ENCODE measurements at regions not wholly inside any gene's neighbourhood (a gene's known extent, or its start where the extent isn't known, plus 50 kb on each side); places are given as distances from the start of the nearest gene placed in this dataset.

DNA sequence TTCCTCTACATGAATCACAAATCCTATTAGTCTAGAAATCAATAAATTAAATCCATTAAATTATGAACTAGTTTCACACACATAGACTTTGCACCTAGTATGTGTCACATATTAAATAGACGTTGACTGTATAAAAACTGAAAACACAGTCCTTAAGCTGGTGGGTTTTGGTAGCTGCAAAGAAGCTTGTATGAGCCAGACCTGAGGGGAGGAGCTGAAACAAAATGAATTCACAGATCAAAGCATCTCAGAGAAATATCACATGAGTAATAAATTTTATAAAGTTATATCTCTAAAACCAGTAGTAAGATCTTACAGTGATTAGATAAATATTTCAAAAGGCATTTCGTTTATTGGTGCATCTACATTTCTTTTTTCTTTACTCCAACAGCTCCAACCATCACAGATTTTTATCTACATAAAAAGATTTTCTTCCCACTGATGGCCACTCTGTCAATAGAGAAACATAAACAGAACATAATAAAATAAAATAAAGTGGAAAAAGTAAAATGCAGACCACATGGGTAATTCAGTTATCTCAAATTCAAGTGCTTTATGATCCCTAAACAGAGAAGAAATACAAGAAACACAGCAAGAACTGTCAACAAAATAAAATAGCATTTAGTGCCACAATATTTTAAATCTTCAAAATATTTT is 420.0 kb upstream of the CYRIA start:
- in situ Hi-C loops (cut with HindIII; ENCODE audit: low pct_unique_long_range_greater_than_20kb, low sequenced_read_pairs): no loop called here

DNA sequence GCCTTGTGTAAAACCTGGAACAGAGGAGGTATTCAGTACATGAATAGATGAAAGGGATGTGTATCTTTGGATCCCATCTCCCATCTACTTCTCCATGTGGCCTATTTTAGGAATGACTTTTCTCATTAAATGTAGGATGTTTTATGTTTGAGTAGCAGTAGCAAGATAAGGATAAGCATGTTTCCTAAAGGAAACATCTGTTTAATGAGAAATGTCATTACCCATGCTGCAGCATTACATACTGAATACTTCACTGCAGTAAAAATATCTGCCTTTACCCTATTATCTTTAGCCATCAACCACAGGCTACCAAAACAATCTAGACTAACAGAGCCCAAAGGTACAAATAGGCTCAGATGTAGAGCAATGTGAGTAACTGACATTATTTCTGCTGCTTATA is 419.2 kb upstream of the CYRIA start:
- DNase-seq (ENCODE audit: low read depth, low spot score): no peak
- in situ Hi-C loops (cut with HindIII; ENCODE audit: low pct_unique_long_range_greater_than_20kb, low sequenced_read_pairs): no loop called here

More for the DNA sequence above, 420.0 kb upstream of the CYRIA start:
- no peak for DNase-seq (ENCODE audit: low read depth, low spot score)

DNA sequence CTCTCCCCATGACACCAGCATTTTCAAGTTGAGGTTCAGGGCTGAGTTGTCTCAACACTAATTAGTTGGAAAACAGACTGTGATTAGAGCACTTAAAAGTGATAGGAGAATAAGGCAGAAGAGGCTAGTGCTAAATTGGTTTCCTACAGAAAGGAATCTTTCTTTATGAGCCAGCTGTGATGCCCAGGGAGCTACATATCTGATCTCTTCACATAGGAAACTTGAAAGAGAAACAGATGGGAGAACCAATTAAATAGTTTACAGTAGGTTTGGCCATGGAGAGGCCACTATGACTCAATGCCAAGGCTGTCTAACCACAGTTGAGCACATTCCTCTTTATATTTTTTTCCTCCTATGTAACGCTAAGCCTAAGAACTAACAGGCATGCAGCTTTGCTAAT is 418.3 kb upstream of the CYRIA start:
- in situ Hi-C loops (cut with HindIII; ENCODE audit: low pct_unique_long_range_greater_than_20kb, low sequenced_read_pairs): no loop called here
- DNase-seq (ENCODE audit: low read depth, low spot score): no peak

DNA sequence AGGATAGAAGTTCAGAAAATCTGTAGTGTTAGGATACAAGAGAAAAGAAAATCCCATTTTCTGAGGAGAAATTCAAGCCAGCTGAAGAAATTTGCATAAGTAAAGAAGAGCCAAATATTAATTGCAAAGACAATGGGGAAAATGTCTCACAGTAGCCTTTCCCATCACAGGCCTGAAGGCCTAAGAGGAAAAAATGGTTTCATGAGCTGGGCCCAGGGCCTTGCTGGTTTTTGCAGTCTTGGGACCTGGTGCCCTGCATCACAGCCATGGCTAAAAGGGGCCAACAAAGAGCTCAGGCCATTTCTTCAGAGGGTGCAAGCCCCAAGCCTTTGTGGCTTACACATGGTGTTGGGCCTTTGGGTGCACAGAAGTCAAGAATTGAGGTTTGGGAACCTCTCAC is 413.6 kb upstream of the CYRIA start:
- DNase-seq (ENCODE audit: low read depth, low spot score): no peak
- in situ Hi-C loops (cut with HindIII; ENCODE audit: low pct_unique_long_range_greater_than_20kb, low sequenced_read_pairs): no loop called here

DNA sequence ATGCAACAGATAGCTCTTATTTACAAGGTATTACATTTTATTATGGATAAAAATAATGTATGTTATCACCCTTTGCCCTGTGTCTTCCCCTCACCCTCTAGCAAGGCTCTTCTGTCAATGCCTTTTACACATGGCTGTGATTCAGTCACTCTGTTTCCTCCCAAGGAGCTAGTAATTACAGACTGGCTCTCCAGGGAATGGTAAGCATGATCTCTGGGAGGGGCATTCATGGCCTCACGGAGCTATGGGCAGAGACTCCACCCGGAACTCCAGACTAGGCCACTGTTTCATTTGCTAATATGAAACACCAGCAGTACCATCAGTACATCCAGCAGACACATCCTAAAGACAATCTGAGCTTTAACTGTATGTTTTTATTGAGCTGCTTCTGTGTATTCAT is 410.9 kb upstream of the CYRIA start:
- in situ Hi-C loops (cut with HindIII; ENCODE audit: low pct_unique_long_range_greater_than_20kb, low sequenced_read_pairs): no loop called here
- no peak for DNase-seq (ENCODE audit: low read depth, low spot score)

DNA sequence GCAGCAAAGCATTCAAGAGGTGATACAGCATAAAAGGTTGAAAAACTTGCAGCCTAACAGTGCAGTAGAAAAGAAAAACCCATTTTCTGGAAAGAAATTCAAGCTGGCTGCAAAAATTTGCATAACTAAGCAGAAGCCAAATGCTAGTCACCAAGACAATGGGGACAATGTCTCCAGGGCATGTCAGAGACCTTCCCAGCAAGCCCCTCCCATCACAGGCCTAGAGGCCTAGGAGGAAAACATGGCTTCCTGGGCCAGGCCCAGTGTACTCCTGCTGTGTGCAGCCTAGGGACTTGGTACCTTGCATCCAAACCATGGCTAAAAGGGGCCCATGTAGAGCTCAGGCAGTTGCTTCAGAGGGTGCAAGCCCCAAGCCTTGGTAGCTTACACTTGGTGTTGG is 405.1 kb upstream of the CYRIA start:
- no peak for DNase-seq (ENCODE audit: low read depth, low spot score)
- in situ Hi-C loops (cut with HindIII; ENCODE audit: low pct_unique_long_range_greater_than_20kb, low sequenced_read_pairs): no loop called here

DNA sequence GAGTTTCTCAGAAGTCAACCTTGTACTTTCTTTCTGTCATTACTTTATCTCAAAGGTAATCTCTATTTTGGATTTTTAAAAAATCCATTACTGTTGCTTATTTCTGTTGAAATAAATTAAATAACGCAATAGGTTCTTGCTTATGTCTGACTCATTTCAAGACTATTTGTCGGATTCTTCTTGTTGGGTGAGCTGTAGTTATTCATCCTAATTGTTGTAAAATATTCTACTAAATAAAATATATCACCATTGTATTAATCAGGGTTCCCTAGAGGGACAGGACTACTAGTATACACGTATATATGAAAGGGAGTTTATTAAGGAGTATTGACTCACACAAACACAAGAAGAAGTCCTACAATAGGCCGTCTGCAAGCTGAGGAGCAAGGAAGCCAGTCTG is 403.9 kb upstream of the CYRIA start:
- DNase-seq (ENCODE audit: low read depth, low spot score): no peak
- in situ Hi-C loops (cut with HindIII; ENCODE audit: low pct_unique_long_range_greater_than_20kb, low sequenced_read_pairs): no loop called here

DNA sequence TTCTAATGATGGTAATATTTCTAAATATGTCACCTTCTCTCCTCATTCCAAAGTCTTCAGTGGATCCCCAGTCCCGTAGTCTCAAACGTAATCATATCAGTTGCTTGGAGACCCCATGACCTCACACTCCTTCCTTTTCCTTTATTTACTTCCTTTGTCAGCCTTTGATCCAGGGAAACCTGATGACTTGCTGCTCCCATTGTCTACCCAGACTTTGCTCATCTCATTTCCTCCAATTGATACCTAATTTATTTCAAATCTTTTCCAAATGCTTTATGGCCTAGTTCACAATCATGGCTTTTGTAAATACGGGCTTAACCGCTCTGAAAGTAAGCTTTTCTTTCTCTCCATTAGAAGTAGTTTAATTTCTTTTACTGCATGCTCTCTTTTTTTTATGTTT is 402.4 kb upstream of the CYRIA start:
- in situ Hi-C loops (cut with HindIII; ENCODE audit: low pct_unique_long_range_greater_than_20kb, low sequenced_read_pairs): no loop called here

DNA sequence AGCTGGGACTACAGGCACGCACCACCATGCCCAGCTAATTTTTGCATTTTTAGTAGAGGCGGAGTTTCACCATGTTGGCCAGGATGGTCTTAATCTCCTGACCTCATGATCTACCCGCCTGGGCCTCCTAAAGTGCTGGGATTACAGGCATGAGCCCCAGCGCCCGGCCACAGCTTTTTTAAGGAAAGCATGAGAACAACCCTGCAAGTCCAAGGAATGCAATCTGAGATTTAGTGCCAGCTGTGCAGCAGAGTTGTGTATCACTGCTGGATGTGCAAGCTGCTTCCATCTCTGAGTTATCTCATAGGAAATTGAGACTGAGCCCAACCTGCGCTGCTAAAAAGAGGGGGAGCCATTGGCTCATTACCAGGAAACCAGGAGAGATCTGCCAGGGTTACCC is 399.9 kb upstream of the CYRIA start:
- in situ Hi-C loops (cut with HindIII; ENCODE audit: low pct_unique_long_range_greater_than_20kb, low sequenced_read_pairs): no loop called here
- no peak for DNase-seq (ENCODE audit: low read depth, low spot score)

More for the DNA sequence above, 402.4 kb upstream of the CYRIA start:
- no peak for DNase-seq (ENCODE audit: low read depth, low spot score)

DNA sequence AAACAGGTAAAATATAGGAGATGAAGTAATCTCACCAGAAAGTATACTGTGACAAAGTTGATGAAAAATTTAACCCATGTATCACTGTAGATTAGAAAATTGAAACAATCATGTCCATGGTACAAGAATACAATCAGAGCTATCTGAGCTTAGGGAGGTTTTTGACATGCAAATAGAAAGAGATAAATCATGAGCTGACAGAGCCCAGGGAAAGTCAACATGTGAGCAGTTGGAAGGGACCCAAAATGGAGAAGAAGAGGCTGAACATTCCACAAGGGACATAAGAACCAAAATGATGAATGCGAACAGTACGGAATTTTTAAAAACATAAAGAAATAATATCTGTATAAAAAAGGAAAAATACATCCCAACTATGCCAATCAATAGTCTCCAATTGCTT is 395.4 kb upstream of the CYRIA start:
- DNase-seq (ENCODE audit: low read depth, low spot score): no peak
- in situ Hi-C loops (cut with HindIII; ENCODE audit: low pct_unique_long_range_greater_than_20kb, low sequenced_read_pairs): no loop called here

DNA sequence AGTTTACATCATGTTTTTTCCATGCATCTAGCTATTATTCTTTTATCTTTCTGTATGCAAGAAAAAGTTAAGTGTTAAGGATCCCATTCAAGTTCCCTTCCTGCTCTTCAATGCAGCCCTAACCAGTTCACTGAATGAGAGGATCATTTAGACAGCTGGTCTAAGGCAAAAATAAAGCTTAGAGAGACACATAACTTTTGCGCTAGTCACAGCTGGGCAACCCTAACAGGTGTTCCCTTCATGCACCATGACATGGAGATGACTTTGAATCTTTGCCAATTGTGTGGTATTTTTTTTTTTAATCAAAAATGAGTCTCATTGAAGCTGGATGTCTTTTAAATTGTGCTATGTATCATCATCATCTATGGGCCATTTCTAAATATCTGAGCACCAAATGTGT is 393.8 kb upstream of the CYRIA start:
- in situ Hi-C loops (cut with HindIII; ENCODE audit: low pct_unique_long_range_greater_than_20kb, low sequenced_read_pairs): no loop called here
- no peak for DNase-seq (ENCODE audit: low read depth, low spot score)

DNA sequence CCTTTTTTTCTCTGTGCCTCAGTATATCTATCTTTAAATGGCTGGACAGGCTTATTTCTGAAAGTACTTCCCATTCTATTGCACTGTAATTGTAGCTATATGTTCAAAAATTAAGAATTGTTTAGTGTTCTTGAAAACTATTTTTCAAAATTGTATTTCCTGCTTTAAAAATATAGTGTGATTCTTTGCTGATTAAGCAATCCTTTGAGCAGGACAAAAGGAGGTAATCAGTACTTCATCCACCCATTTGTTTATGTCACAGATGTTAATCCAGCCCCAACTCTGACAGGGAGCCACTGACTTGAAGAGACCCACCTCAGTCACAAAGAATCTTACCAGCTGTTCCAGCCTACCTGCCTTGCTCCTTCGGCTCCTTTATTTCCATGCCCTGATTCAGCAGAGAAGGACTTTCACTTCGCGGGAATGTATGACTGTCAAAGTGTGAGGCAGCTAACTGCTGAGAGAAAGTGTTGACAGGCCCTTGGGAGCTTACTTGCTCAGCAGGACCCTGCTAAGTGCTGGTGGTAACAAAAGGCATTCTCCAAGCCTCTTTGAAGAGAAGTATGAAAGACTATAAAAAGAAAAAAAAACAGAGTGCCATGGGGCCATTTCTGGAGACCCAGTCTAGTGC is 393.3 kb upstream of the CYRIA start:
- in situ Hi-C loops (cut with HindIII; ENCODE audit: low pct_unique_long_range_greater_than_20kb, low sequenced_read_pairs): no loop called here
- no peak for DNase-seq (ENCODE audit: low read depth, low spot score)

DNA sequence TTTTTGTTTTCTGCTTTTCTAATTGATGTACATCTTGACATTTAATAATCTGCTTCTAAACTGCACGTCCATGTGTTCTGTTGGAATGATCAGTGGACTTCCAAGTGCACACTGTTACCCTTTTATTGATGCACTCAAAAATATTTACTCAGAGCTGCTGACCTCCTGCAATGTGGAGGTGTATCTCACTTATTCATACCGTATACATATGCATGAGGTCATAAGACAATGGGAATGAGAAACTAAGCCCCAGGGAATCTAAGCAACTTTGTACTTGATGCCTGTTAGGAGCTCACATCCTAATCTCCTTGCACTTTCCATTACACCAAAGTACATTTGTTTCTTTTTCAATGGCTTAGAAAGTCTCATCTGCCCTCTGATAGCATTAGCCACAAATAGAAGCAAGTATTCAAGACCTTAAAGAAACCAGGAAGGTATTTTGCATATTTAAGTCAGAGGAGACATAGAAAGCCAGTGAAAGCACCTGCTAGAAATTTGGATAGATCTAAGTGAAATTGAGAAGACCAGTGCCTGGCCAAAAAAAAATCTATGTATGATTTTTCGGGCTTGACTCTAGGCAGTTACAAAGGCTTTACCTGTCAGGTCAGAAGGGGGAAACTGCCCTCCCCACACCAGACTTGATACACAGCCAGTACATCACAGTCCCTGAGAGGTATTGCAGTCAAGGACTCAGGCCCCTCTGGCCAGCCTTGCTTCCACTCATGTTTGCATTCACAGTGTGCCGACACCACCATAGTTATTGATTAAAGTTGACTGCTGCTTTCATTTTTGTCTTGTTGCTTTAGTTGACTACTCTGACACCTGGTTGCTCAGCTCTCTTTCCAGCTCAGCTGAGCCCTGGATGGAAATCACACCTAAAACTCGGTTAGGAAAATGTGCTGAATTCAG is 391.7 kb upstream of the CYRIA start:
- DNase-seq (ENCODE audit: low read depth, low spot score): no peak
- in situ Hi-C loops (cut with HindIII; ENCODE audit: low pct_unique_long_range_greater_than_20kb, low sequenced_read_pairs): no loop called here

DNA sequence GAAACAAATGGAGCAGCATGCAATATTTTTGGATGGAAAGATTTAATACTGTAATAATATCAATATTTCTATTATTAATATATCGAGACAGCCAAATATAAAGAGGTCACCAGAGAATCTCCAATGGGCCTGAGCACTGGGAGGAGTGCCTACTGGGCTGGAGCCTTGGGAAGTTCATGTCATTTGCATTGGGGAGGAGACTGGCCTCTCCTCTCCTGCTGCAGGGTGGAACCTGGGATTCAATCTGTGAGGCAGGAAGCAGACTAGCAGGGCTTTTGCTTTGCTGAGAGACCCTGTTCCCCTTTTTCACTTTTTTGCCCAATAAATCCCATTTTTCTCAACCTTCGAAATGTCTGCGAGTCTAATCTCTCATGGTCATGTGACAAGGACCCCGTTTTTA is 390.6 kb upstream of the CYRIA start:
- no peak for DNase-seq (ENCODE audit: low read depth, low spot score)
- in situ Hi-C loops (cut with HindIII; ENCODE audit: low pct_unique_long_range_greater_than_20kb, low sequenced_read_pairs): no loop called here

DNA sequence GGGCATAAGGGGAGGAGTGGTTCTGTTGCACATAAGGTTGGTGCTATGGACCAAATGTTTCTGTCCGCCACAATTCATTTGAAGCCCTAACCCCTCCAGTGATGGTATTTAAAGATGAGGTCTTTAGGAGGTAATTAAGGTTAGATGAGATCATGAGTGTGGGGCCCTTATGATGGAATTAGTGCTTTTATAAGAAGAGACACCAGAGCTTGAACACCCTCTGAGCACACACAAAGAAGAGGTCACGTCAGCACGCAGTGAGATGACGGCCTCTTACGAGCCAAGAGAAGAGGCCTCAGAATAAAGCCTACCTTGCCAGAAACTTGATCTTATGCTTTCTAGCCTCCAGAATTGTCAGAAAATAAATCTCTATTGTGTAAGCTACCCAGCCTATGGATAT is 386.4 kb upstream of the CYRIA start:
- in situ Hi-C loops (cut with HindIII; ENCODE audit: low pct_unique_long_range_greater_than_20kb, low sequenced_read_pairs): no loop called here
- no peak for DNase-seq (ENCODE audit: low read depth, low spot score)

DNA sequence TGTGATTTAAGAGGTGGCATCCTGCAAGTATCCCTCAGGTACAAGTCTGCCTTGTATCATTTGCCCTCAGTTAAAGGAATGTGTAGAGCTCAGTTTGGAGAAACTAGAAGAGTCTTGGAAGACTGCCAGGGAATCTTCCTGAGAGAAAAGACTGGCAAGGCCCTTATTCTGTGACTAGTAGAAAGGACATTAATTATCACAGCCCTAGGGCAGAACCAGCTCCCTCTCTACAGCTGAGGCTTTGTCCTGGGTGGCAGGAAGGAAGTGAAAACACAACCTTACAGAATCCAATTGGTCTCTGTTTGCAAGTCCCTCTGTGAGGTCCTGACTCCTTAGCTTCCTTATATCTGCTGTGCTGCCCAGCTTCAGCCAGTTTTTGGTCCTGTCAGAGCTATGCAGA is 385.9 kb upstream of the CYRIA start:
- DNase-seq (ENCODE audit: low read depth, low spot score): peak; percentile 43
- in situ Hi-C loops (cut with HindIII; ENCODE audit: low pct_unique_long_range_greater_than_20kb, low sequenced_read_pairs): no loop called here

DNA sequence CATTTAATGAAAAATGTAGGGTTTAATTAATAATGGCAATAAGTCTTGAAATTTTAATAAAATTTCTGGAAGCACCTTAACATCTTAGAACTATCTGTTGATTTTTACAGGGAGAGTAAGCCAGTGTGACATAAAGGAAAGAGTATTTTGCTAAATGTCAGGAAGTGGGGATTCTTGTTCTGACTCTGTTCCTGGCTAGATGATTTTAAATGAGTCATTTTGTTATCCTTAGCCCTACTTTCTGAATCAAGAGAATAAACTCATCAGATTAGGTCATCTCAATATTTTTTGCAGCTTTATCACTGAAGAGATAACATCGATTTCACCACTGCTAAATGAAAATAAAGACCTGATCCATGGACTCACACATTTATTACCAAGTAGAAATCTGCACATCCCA is 377.5 kb upstream of the CYRIA start:
- no peak for DNase-seq (ENCODE audit: low read depth, low spot score)
- in situ Hi-C loops (cut with HindIII; ENCODE audit: low pct_unique_long_range_greater_than_20kb, low sequenced_read_pairs): no loop called here

DNA sequence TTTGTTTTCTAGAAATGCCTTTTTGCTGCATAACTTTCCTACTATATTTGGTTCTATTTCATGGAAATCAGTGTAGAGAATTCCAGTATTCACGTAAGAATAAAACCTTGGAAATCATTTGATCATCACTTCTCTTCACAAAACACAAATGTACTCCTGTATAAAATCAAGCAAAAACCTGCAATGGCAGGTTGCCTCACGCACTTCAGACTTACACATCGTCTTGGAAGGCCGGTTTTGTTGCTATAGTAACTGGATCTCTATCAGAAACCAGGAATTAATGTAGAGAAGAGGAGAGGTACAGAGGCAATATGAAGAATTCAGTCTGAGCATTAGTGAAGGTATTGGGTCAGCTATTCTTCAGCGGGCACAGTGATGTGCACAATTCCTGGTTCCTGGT is 370.7 kb upstream of the CYRIA start:
- in situ Hi-C loops (cut with HindIII; ENCODE audit: low pct_unique_long_range_greater_than_20kb, low sequenced_read_pairs): no loop called here
- DNase-seq (ENCODE audit: low read depth, low spot score): no peak

DNA sequence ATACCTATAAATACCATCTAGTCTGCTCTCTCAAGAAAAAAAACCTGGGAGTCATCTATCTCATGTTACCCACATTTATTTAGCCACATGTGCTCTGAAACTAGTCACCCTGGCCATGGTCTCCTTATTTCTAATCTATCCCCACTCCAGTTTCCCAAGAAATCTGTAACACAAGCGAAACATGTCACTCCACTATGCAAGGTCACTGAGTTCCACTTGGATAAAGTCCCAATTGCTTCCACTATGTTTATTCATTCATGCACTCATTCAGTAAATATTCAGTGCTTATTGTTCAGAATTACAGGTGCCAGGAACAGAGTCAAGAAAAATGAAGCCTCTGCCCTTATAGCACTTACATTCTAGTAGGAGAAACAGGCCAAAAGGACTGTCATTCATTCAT is 369.4 kb upstream of the CYRIA start:
- in situ Hi-C loops (cut with HindIII; ENCODE audit: low pct_unique_long_range_greater_than_20kb, low sequenced_read_pairs): no loop called here
- DNase-seq (ENCODE audit: low read depth, low spot score): no peak
